Urinary bladder (tissue), 3 donors: ENCODE measurements at regions not wholly inside any gene's neighbourhood (a gene's known extent, or its start where the extent isn't known, plus 50 kb on each side); places are given as distances from the start of the nearest gene placed in this dataset.
"Not testable (repeated sequence)": the region's sequence is repeated elsewhere in the genome, so short reads cannot be mapped to it uniquely, and the experiment has no call there.

Experiments used
- DNase-seq: peaks from one replicate; pipeline ENCODE4 v3.0.0-alpha.2; 2015; ENCODE audit errors: extremely low spot score
- H3K27ac ChIP-seq: one replicate; pipeline ENCODE4 v1.5.1; 2013; ENCODE audit warnings: low read depth, mild to moderate bottlenecking, moderate library complexity
- H3K36me3 ChIP-seq: one replicate; pipeline ENCODE4 v1.6.1; 2013; ENCODE audit warnings: mild to moderate bottlenecking, moderate library complexity; ENCODE audit not compliant: insufficient read depth
- H3K4me1 ChIP-seq: one replicate; pipeline ENCODE4 v1.6.1; 2013; ENCODE audit warnings: mild to moderate bottlenecking, moderate library complexity; ENCODE audit not compliant: insufficient read depth
- H3K4me3 ChIP-seq: one replicate; pipeline ENCODE4 v1.5.1; 2013; ENCODE audit warnings: low read depth, low read length
- WGBS: extraction: QIAGEN DNeasy Blood & Tissue Kit; methylation state at CpG from one replicate; pipeline ENCODE4 v1.1.7; 2013; 5-methylcytosine and 5-hydroxymethylcytosine counted together
- donor health status: healthy with polysubstance abuse.
- donor health status: healthy.

GRCh38 chr5:124034963-124035362 lies 523.0 kb downstream of the CSNK1G3 start:
- 89% methylated on average over 6 of the region's 6 CpGs for WGBS
- H3K4me1 ChIP-seq: no peaks in the 10 kb centered on the region
- H3K36me3 ChIP-seq: no peaks in the 10 kb centered on the region
- H3K4me3 ChIP-seq: no peak overlapping the region
- DNase-seq: no peak
- no peak overlapping the region for H3K27ac ChIP-seq

GRCh38 chr5:124034083-124034700 lies 522.2 kb downstream of the CSNK1G3 start:
- Histone ChIP-seq H3K36me3 (no peaks in the 10 kb centered on the region), H3K4me1 (no peaks in the 10 kb centered on the region)
- 73% methylated on average over 5 of the region's 5 CpGs for WGBS

GRCh38 chr5:124030043-124030491 lies 518.1 kb downstream of the CSNK1G3 start:
- no peaks in the 10 kb centered on the region for H3K36me3 ChIP-seq
- H3K4me3 ChIP-seq: no peak overlapping the region
- H3K4me1 ChIP-seq: no peaks in the 10 kb centered on the region
- no peak overlapping the region for H3K27ac ChIP-seq
- no peak for DNase-seq
- WGBS: 66% methylated on average over 5 of the region's 5 CpGs

More at GRCh38 chr5:124034083-124034700, 522.2 kb downstream of the CSNK1G3 start:
- no peak for DNase-seq
- Histone ChIP-seq H3K4me3 (no peak overlapping the region), H3K27ac (no peak overlapping the region)

- H3K27ac ChIP-seq: no peak overlapping the region
- WGBS: 92% methylated on average over 3 of the region's 3 CpGs
- no peak for DNase-seq
- no peaks in the 10 kb centered on the region for H3K4me1 ChIP-seq
- no peak overlapping the region for H3K4me3 ChIP-seq
- H3K36me3 ChIP-seq: no peaks in the 10 kb centered on the region
These were observed 515.5 kb downstream of the CSNK1G3 start for GRCh38 chr5:124027441-124027840.

- Histone ChIP-seq H3K36me3 (no peaks in the 10 kb centered on the region), H3K27ac (no peak overlapping the region), H3K4me3 (no peak overlapping the region), H3K4me1 (no peaks in the 10 kb centered on the region)
- DNase-seq: no peak
- WGBS: 87% methylated on average over 6 of the region's 6 CpGs
These were observed 513.4 kb downstream of the CSNK1G3 start for GRCh38 chr5:124025306-124025845.

- WGBS: 96% methylated on average over 3 of the region's 3 CpGs
- no peak overlapping the region for H3K27ac ChIP-seq
- no peaks in the 10 kb centered on the region for H3K4me1 ChIP-seq
- no peaks in the 10 kb centered on the region for H3K36me3 ChIP-seq
- DNase-seq: no peak
- H3K4me3 ChIP-seq: no peak overlapping the region
These were observed 511.0 kb downstream of the CSNK1G3 start for GRCh38 chr5:124022966-124023365.

- no peak overlapping the region for H3K27ac ChIP-seq
- H3K36me3 ChIP-seq: no peaks in the 10 kb centered on the region
- H3K4me3 ChIP-seq: no peak overlapping the region
- no peaks in the 10 kb centered on the region for H3K4me1 ChIP-seq
- no peak for DNase-seq
- 80% methylated on average over 1 of the region's 1 CpG for WGBS
These were observed 509.8 kb downstream of the CSNK1G3 start for GRCh38 chr5:124021776-124022175.

- Histone ChIP-seq H3K27ac (no peak overlapping the region), H3K4me3 (no peak overlapping the region), H3K36me3 (no peaks in the 10 kb centered on the region), H3K4me1 (no peaks in the 10 kb centered on the region)
- 96% methylated on average over 1 of the region's 1 CpG for WGBS
- no peak for DNase-seq
These were observed 509.2 kb downstream of the CSNK1G3 start for GRCh38 chr5:124021066-124021641.

- H3K4me3 ChIP-seq, H3K4me1 ChIP-seq, H3K27ac ChIP-seq, H3K36me3 ChIP-seq, DNase-seq: not testable (repeated sequence)
- WGBS: 93% methylated on average over 3 of the region's 5 CpGs
These were observed 505.3 kb downstream of the CSNK1G3 start for GRCh38 chr5:124017321-124017720.

GRCh38 chr5:124007675-124008398 lies 495.9 kb downstream of the CSNK1G3 start:
- no peak for DNase-seq
- no peak overlapping the region for H3K27ac ChIP-seq
- H3K4me1 ChIP-seq: no peaks in the 10 kb centered on the region
- 88% methylated on average over 2 of the region's 2 CpGs for WGBS
- H3K36me3 ChIP-seq: no peaks in the 10 kb centered on the region
- H3K4me3 ChIP-seq: no peak overlapping the region

- 87% methylated on average over 4 of the region's 4 CpGs for WGBS
- no peaks in the 10 kb centered on the region for H3K4me1 ChIP-seq
These were observed 489.1 kb downstream of the CSNK1G3 start for GRCh38 chr5:124001036-124001615.

GRCh38 chr5:124000538-124000937 lies 488.6 kb downstream of the CSNK1G3 start:
- no peak overlapping the region for H3K4me3 ChIP-seq
- no peak overlapping the region for H3K27ac ChIP-seq
- DNase-seq: no peak
- WGBS: 34% methylated on average over 2 of the region's 2 CpGs
- H3K4me1 ChIP-seq: no peaks in the 10 kb centered on the region
- no peaks in the 10 kb centered on the region for H3K36me3 ChIP-seq

More at GRCh38 chr5:124001036-124001615, 489.1 kb downstream of the CSNK1G3 start:
- no peak overlapping the region for H3K27ac ChIP-seq
- DNase-seq: no peak
- H3K4me3 ChIP-seq: no peak overlapping the region
- H3K36me3 ChIP-seq: no peaks in the 10 kb centered on the region

- Histone ChIP-seq H3K36me3 (no peaks in the 10 kb centered on the region), H3K4me3 (no peak overlapping the region), H3K4me1 (no peaks in the 10 kb centered on the region), H3K27ac (no peak overlapping the region)
- 59% methylated on average over 7 of the region's 7 CpGs for WGBS
- DNase-seq: no peak
These were observed 485.7 kb downstream of the CSNK1G3 start for GRCh38 chr5:123997462-123998215.
